ENCODE measurements at regions not wholly inside any gene's neighbourhood (a gene's known extent, or its start where the extent isn't known, plus 50 kb on each side); places are given as distances from the start of the nearest gene placed in this dataset.

- no peaks in the 10 kb centered on the region for H3K9me3 ChIP-seq
- 88% methylated on average over 18 of the region's 18 CpGs for WGBS
- H3K36me3 ChIP-seq = no peaks in the 10 kb centered on the region
- intact Hi-C loops (cut with DNase I) = no loop called here
- no peak for DNase-seq (ENCODE audit: low spot score)
- no peak overlapping the region for H3K27ac ChIP-seq
- TF ChIP-seq CTCF (IDR thresholded peaks at IDR 0.05) = no peak
- no peak for TF ChIP-seq POLR2AphosphoS5 (IDR thresholded peaks at IDR 0.05)
- TF ChIP-seq POLR2A (IDR thresholded peaks at IDR 0.05) = no peak
- H3K4me1 ChIP-seq (replicated peaks) = no peaks in the 10 kb centered on the region
- no peak overlapping the region for H3K4me3 ChIP-seq
- no peaks in the 10 kb centered on the region for H3K27me3 ChIP-seq (replicated peaks; ENCODE audit: insufficient read depth)
These were observed 236.9 kb downstream of the TBXT start for GRCh38 chr6:165930668-165931214.

GRCh38 chr6:165929607-165930006 is 238.0 kb downstream of the TBXT start:
- H3K36me3 ChIP-seq = no peaks in the 10 kb centered on the region
- WGBS = 93% methylated on average over 8 of the region's 8 CpGs
- no peaks in the 10 kb centered on the region for H3K4me1 ChIP-seq (replicated peaks)
- DNase-seq (ENCODE audit: low spot score) = no peak
- TF ChIP-seq POLR2AphosphoS5 (IDR thresholded peaks at IDR 0.05) = no peak
- TF ChIP-seq CTCF (IDR thresholded peaks at IDR 0.05) = no peak
- no peak for TF ChIP-seq POLR2A (IDR thresholded peaks at IDR 0.05)
- H3K27ac ChIP-seq = no peak overlapping the region
- intact Hi-C loops (cut with DNase I) = no loop called here
- no peak overlapping the region for H3K4me3 ChIP-seq
- H3K27me3 ChIP-seq (replicated peaks; ENCODE audit: insufficient read depth) = no peaks in the 10 kb centered on the region
- H3K9me3 ChIP-seq = no peaks in the 10 kb centered on the region

- no peaks in the 10 kb centered on the region for H3K36me3 ChIP-seq
- H3K27ac ChIP-seq = no peak overlapping the region
- H3K4me3 ChIP-seq = no peak overlapping the region
- H3K9me3 ChIP-seq = no peaks in the 10 kb centered on the region
- DNase-seq (ENCODE audit: low spot score) = no peak
- intact Hi-C loops (cut with DNase I) = no loop called here
- H3K4me1 ChIP-seq (replicated peaks) = no peaks in the 10 kb centered on the region
- no peaks in the 10 kb centered on the region for H3K27me3 ChIP-seq (replicated peaks; ENCODE audit: insufficient read depth)
- 54% methylated on average over 4 of the region's 4 CpGs for WGBS
- no peak for TF ChIP-seq POLR2A (IDR thresholded peaks at IDR 0.05)
- no peak for TF ChIP-seq POLR2AphosphoS5 (IDR thresholded peaks at IDR 0.05)
- no peak for TF ChIP-seq CTCF (IDR thresholded peaks at IDR 0.05)
These were observed 241.3 kb downstream of the TBXT start for GRCh38 chr6:165926378-165926777.

GRCh38 chr6:165925474-165926156 is 242.0 kb downstream of the TBXT start:
- no peaks in the 10 kb centered on the region for H3K27me3 ChIP-seq (replicated peaks; ENCODE audit: insufficient read depth)
- H3K36me3 ChIP-seq = no peaks in the 10 kb centered on the region
- no peaks in the 10 kb centered on the region for H3K9me3 ChIP-seq
- H3K4me1 ChIP-seq (replicated peaks) = no peaks in the 10 kb centered on the region
- no peak for DNase-seq (ENCODE audit: low spot score)
- no peak overlapping the region for H3K4me3 ChIP-seq
- TF ChIP-seq POLR2AphosphoS5 (IDR thresholded peaks at IDR 0.05) = no peak
- TF ChIP-seq POLR2A (IDR thresholded peaks at IDR 0.05) = no peak
- no peak for TF ChIP-seq CTCF (IDR thresholded peaks at IDR 0.05)
- WGBS = 43% methylated on average over 1 of the region's 1 CpG
- intact Hi-C loops (cut with DNase I) = no loop called here
- H3K27ac ChIP-seq = no peak overlapping the region

GRCh38 chr6:165922309-165922794 is 245.3 kb downstream of the TBXT start:
- 56% methylated on average over 6 of the region's 6 CpGs for WGBS
- no peak for DNase-seq (ENCODE audit: low spot score)
- intact Hi-C loops (cut with DNase I) = no loop called here

More at GRCh38 chr6:165922309-165922794, 245.3 kb downstream of the TBXT start:
- H3K27me3 ChIP-seq (replicated peaks; ENCODE audit: insufficient read depth) = no peaks in the 10 kb centered on the region
- H3K4me1 ChIP-seq (replicated peaks) = no peaks in the 10 kb centered on the region
- H3K27ac ChIP-seq = no peak overlapping the region
- TF ChIP-seq POLR2AphosphoS5 (IDR thresholded peaks at IDR 0.05) (no peak), CTCF (IDR thresholded peaks at IDR 0.05) (no peak), POLR2A (IDR thresholded peaks at IDR 0.05) (no peak)
- no peaks in the 10 kb centered on the region for H3K9me3 ChIP-seq
- H3K4me3 ChIP-seq = no peak overlapping the region
- no peaks in the 10 kb centered on the region for H3K36me3 ChIP-seq

All from prostate gland (tissue), 2 donors.